GM23248 (cell line): ENCODE measurements at regions not wholly inside any gene's neighbourhood (a gene's known extent, or its start where the extent isn't known, plus 50 kb on each side); places are given as distances from the start of the nearest gene placed in this dataset.

Experiments used
- EZH2 ChIP-seq: fragments of 200-600 bp; sonication (generic); IDR thresholded peaks from 2 replicates; pipeline ENCODE4 v1.6.1; 2018; ENCODE audit warnings: antibody characterized with exemption, mild to moderate bottlenecking; ENCODE audit not compliant: insufficient read depth, poor library complexity, severe bottlenecking
- EZH2phosphoT487 ChIP-seq: fragments of 200-600 bp; sonication (generic); IDR thresholded peaks from 2 replicates; pipeline ENCODE4 v1.6.1; 2018; ENCODE audit warnings: antibody characterized with exemption, moderate library complexity, mild to moderate bottlenecking, low read depth; ENCODE audit not compliant: insufficient read depth

- TF ChIP-seq EZH2, result no peak
- TF ChIP-seq EZH2phosphoT487, result no peak
Measured at GRCh38 chr2:88857951-88858411, 166.5 kb downstream of the RPIA start.
